ENCODE measurements at regions not wholly inside any gene's neighbourhood (a gene's known extent, or its start where the extent isn't known, plus 50 kb on each side); places are given as distances from the start of the nearest gene placed in this dataset.

DNA sequence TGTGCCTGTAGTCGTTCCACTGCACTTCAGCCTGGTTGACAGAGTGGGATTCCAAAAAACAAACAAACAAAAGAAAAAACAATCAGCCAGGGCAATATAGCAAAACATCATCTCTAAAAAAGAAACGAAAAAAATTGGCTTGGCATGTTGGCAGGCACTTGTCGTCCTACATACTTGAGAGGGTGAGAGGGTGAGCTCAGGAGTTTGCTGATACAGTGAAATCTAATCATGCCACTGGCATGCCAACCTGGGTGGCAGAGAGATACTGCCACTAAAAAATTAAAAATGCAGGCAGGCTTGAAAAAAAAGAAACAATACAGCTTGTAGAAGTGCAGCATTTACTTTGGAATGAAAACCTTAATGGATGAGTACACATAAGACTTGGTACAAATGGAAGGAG is 282.9 kb upstream of the RGPD4 start:
- in situ Hi-C loops (cut with HindIII; ENCODE audit: low pct_ligation_motif_present, low sequenced_read_pairs) = no loop called here

DNA sequence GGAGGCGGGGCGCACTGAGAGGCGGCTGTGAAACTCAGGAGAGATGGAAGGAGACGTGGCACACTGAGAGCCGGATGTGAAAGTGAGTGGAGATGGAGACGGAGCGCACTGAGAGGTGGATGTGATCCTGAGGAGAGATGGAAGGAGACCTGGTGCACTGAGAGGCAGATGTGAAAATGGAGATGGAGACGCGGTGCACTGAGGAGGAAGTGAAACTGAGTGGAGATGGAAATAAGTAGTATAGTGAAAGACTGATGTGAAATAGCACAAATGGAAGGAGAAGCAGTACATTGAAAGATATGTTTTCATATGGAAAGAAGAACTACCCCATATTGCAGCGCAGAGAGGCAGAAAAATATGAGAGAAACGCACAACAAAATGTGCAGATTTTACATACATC is 281.6 kb upstream of the RGPD4 start:
- DNase-seq = no peak
- in situ Hi-C loops (cut with HindIII; ENCODE audit: low pct_ligation_motif_present, low sequenced_read_pairs) = no loop called here
- TF ChIP-seq, protein P1, sequence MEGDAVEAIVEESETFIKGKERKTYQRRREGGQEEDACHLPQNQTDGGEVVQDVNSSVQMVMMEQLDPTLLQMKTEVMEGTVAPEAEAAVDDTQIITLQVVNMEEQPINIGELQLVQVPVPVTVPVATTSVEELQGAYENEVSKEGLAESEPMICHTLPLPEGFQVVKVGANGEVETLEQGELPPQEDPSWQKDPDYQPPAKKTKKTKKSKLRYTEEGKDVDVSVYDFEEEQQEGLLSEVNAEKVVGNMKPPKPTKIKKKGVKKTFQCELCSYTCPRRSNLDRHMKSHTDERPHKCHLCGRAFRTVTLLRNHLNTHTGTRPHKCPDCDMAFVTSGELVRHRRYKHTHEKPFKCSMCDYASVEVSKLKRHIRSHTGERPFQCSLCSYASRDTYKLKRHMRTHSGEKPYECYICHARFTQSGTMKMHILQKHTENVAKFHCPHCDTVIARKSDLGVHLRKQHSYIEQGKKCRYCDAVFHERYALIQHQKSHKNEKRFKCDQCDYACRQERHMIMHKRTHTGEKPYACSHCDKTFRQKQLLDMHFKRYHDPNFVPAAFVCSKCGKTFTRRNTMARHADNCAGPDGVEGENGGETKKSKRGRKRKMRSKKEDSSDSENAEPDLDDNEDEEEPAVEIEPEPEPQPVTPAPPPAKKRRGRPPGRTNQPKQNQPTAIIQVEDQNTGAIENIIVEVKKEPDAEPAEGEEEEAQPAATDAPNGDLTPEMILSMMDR (IDR thresholded peaks at IDR 0.05; ENCODE audit: low read depth, low read length, missing control alignments) = no peak
- no peaks in the 10 kb centered on the region for H3K36me3 ChIP-seq (replicated peaks)
- no peaks in the 10 kb centered on the region for H3K27me3 ChIP-seq (replicated peaks)
- H3K27ac ChIP-seq = no peak overlapping the region
- H3K4me3 ChIP-seq (ENCODE audit: low read depth, low read length) = no peak overlapping the region

More for the DNA sequence above, 282.9 kb upstream of the RGPD4 start:
- TF ChIP-seq, protein P1 (IDR thresholded peaks at IDR 0.05; ENCODE audit: low read depth, low read length, missing control alignments) = no peak
- Histone ChIP-seq H3K27me3 (replicated peaks) (no peaks in the 10 kb centered on the region), H3K27ac (no peak overlapping the region), H3K4me3 (ENCODE audit: low read depth, low read length) (no peak overlapping the region), H3K36me3 (replicated peaks) (no peaks in the 10 kb centered on the region)
- DNase-seq = no peak

DNA sequence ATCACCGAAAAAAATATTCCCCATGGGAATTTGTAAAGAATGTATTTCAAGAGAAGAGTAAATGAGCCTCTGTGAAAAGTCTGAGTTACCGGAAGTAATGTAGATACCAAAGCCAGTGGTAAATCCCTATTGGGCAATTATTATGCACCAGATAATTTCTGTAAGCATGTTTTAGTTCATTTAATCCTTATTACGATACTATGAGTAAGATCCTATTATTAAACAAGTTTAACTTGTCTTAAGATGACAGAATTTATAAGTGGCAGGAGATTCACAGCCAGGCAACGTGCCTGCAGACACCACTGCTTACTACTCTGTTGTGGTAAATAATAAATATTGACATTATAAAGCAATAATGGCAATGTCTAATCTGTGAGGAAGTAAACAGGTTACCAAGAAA is 280.8 kb upstream of the RGPD4 start:
- Histone ChIP-seq H3K36me3 (replicated peaks) (no peaks in the 10 kb centered on the region), H3K27ac (no peak overlapping the region), H3K27me3 (replicated peaks) (no peaks in the 10 kb centered on the region), H3K4me3 (ENCODE audit: low read depth, low read length) (no peak overlapping the region)
- in situ Hi-C loops (cut with HindIII; ENCODE audit: low pct_ligation_motif_present, low sequenced_read_pairs) = no loop called here
- TF ChIP-seq, protein P1 (IDR thresholded peaks at IDR 0.05; ENCODE audit: low read depth, low read length, missing control alignments) = no peak
- DNase-seq = no peak

DNA sequence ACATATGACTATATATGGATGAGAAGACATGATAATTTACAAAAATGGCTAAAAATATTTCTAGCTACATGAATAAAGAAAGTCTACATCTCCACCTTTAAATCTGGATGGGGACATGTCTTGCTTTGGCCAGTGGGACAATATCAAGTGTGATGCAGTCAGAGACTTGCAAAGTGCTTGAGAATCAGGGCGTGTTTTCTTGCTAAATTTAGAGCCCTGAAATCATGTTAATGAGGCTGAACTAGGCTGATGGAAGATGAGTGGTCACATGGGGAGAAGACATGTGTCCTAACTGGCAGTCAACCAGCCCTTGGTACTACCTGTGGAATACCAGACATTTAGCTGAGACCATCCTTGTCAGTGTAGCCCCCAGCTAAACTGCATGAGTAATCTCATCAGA is 278.5 kb upstream of the RGPD4 start:
- H3K27ac ChIP-seq = no peak overlapping the region
- TF ChIP-seq, protein P1 (IDR thresholded peaks at IDR 0.05; ENCODE audit: low read depth, low read length, missing control alignments) = no peak
- in situ Hi-C loops (cut with HindIII; ENCODE audit: low pct_ligation_motif_present, low sequenced_read_pairs) = no loop called here
- no peaks in the 10 kb centered on the region for H3K36me3 ChIP-seq (replicated peaks)
- H3K27me3 ChIP-seq (replicated peaks) = no peaks in the 10 kb centered on the region
- no peak overlapping the region for H3K4me3 ChIP-seq (ENCODE audit: low read depth, low read length)
- DNase-seq = no peak

DNA sequence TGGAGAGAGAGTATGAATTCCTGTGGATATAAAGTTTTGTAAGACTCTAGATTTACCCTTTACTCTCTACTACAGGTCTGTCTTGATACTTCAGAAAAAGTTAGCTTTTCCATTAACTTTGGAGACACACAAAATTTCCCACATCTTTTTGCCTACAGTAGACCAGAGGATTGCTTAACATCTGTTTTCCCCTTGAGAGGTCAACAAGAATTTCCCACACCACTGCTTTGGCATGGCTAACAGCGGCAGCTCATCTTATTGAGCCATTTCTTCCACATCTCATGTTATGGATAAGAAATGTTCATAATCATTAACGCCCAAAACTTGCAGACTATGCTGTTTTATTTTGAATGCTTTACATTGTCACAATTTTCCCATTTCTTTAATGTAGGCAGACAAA is 273.6 kb upstream of the RGPD4 start:
- TF ChIP-seq, protein P1 (IDR thresholded peaks at IDR 0.05; ENCODE audit: low read depth, low read length, missing control alignments) = no peak
- H3K27me3 ChIP-seq (replicated peaks) = no peaks in the 10 kb centered on the region
- no peak for DNase-seq
- in situ Hi-C loops (cut with HindIII; ENCODE audit: low pct_ligation_motif_present, low sequenced_read_pairs) = no loop called here
- H3K36me3 ChIP-seq (replicated peaks) = no peaks in the 10 kb centered on the region
- no peak overlapping the region for H3K27ac ChIP-seq
- no peak overlapping the region for H3K4me3 ChIP-seq (ENCODE audit: low read depth, low read length)

DNA sequence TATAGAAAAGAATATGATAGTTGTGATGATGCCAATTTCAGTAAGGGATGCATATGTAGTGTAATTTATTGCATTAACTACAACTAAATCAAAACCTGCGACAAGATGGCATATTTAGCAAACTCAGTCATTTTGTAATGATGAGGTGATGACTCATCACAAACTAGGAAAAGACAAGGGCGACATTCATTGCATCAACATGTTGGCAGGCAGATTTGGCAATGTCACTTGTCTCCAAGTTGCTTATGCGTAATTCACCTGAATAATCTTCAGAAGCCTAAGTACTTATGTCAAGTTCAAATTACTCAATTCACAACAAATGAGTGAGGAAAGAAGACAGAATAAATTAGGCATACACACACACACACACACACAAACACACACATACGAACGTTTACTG is 273.2 kb upstream of the RGPD4 start:
- Histone ChIP-seq H3K27ac (no peak overlapping the region), H3K4me3 (ENCODE audit: low read depth, low read length) (no peak overlapping the region), H3K36me3 (replicated peaks) (no peaks in the 10 kb centered on the region), H3K27me3 (replicated peaks) (no peaks in the 10 kb centered on the region)
- TF ChIP-seq, protein P1 (IDR thresholded peaks at IDR 0.05; ENCODE audit: low read depth, low read length, missing control alignments) = no peak
- in situ Hi-C loops (cut with HindIII; ENCODE audit: low pct_ligation_motif_present, low sequenced_read_pairs) = no loop called here
- DNase-seq = no peak

Data from brain microvascular endothelial cell (primary cell).